SHP77 (cell line): ENCODE measurements at regions not wholly inside any gene's neighbourhood (a gene's known extent, or its start where the extent isn't known, plus 50 kb on each side); places are given as distances from the start of the nearest gene placed in this dataset.
"Not testable (repeated sequence)": the region's sequence is repeated elsewhere in the genome, so short reads cannot be mapped to it uniquely, and the experiment has no call there.

Experiments used
- DNase-seq, 2 experiments: peaks; one replicate each; lab custom pipeline; 2025; lab: John Stamatoyannopoulos, UW

GRCh38 chr4:33785843-33786242 is 2458.5 kb downstream of the ARAP2 start:
- no peak for DNase-seq

DNA sequence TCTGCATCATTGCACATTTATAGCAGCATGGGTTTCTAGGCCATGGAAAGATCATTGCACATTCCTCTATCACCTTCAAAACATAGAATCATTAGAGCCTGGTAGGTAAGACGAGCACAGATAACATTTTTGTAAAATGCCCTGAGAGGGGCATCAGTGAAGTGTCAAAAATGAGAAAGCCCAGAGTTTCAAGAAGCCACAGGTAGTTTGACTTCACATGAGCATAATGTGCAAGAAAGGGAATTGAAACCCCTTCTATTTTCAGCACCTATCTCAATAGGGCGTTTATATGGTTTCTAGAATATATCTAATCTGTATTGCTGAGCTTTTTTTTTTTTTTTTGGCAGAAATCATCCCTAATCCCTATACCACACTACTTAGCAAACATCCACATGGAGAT is 2441.7 kb downstream of the ARAP2 start:
- no peak for DNase-seq

- no peak for DNase-seq
Observed at GRCh38 chr4:33825685-33826084, 2418.6 kb downstream of the ARAP2 start.

DNA sequence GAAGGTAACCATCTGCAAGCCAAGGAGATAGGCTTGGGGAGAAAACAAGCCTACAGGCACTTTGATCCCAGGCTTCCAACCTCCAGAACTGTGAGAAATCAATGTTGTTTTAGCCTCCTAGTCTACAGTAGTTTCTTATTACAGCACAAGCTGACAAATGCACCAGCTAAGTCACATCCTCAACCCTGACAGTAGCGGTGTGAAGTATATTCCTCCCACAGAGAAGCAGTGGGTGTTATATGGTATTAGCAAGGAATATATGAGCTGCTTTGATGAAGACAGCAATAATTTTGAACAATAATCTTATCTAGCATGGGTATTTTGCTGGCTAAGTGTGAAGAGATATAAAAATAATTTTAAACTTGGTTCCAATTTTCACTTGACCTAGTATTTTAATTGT is 2415.0 kb downstream of the ARAP2 start:
- not testable (repeated sequence) for DNase-seq

DNA sequence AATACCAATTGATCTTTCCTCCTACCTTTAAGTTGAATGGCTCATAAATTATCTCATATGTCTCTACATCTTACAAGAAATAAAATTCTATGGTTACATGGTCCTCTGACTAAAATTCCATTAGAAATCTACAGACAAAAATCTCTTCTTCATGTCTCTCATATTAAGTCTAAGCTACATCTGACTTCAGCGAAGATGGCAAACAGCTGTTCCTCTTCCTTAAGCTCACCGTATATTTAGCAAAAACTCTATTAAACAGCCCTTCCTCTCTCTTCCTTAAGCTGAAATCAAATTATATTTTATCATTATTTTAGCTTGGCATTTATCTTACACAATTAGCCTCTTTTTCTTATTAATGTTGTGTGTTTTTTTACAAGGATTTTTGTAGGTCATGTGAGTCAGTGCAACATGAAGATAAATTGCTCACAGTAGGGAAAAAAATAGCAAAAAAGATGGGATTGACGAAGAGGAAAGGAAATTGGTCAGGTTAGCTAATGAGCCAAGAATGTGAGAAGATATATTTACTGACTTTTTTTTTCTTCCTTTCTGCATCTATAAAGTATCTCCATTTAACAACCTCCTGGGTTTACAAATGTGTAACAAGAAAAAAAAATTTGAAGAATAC is 2412.8 kb downstream of the ARAP2 start:
- no peak for DNase-seq

DNA sequence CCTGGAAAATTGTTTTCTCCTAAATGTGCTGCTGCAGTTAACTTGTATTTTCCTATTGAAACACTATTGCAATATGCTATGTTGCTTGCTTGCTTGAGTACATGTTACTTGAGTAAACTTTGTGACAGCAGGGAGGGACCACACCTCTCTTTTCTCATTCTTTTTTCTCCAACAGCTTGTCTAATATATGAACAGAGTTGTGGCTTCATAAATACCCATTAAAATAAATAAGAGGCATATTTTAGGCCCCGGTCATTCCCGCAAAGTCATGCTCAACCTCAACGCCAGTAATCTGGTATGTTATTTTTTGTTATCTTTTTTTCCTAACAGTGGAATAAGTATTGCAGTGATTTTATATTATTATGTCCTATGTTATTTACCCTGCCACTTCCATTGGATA is 2408.6 kb downstream of the ARAP2 start:
- not testable (repeated sequence) for DNase-seq

- DNase-seq, result no peak
Observed at GRCh38 chr4:33837043-33837838, 2407.1 kb downstream of the ARAP2 start.

GRCh38 chr4:33841120-33841519 is 2403.2 kb downstream of the ARAP2 start:
- no peak for DNase-seq

- DNase-seq, result no peak
Observed at GRCh38 chr4:33850371-33850902, 2393.9 kb downstream of the ARAP2 start.

DNA sequence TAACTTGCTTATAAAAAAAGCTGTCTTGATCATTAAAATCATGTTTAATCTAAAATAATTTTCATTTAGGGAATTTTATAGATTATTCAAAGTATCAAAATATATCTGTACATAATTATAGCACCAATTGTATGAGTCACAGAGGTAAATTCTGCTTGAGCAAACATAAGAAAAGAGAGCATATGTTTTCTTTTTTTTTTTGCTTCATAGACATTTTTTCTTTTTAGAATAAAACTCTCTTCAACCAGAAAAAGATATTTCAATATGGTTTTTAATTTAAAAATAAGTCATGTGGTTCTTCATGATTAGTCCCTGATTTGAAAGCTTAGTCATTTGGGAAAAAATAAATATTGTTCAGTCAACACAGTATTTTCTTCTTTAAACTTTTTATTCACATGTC is 2390.6 kb downstream of the ARAP2 start:
- DNase-seq, result not testable (repeated sequence)

DNA sequence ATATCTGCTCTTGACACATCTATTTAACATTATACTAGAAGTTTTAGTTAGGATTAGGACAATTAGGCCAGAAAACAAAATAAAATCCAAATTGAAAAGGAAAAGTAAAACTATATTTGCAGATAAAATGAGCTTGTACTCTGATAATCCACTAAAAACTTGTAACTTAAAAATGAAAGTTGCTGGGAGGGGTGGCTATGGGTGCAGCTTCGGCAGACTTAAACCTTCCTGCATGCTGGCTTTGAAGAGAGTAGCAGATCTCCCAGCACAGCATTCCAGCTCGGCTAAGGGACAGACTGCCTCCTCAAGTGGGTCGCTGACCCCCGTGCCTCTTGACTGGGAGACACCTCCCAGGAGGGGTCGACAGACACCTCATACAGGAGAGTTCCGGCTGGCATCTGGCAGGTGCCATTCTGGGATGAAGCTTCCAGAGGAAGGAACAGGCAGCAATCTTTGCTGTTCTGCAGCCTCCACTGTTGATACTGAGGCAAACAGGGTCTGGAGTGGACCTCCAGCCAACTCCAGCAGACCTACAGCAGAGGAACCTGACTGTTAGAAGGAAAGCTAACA is 2379.9 kb downstream of the ARAP2 start:
- DNase-seq, result no peak

DNA sequence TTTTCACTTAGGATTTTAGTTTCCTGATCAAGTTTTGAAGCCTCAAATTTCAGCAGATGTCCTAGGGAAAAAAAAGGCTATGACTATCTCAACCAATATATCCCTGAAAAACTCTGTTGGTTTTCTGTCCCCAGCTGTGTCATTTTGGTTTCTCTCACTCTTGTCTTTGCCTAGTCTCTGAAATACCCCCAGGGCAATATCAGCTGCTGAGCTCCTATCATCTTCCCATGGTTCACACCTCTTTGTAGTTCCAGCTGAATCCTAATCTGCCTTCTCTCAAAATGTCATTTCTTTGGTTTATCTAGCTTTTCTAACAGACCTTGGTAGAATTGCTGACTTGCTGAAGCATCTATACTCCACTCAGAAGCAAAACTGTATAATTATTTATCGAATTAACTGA is 2370.5 kb downstream of the ARAP2 start:
- no peak for DNase-seq

DNA sequence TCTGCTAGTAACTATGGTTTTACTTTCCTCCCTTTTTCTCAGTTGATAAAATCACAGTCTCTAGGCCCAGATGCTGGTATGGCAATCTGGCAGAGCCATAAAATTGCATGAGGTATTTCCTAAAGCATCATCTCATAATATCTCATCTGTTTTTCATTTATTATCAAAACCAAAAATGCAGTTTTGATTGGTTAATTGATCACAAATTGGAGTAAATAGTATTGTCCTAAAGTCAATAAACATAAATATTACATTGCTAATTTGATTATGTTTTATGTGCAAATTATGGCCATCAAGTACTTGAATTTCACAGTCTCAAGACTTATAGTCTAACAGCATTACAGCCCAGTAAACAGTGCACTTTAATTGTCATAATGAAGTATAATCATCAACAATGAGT is 2365.6 kb downstream of the ARAP2 start:
- no peak for DNase-seq

DNA sequence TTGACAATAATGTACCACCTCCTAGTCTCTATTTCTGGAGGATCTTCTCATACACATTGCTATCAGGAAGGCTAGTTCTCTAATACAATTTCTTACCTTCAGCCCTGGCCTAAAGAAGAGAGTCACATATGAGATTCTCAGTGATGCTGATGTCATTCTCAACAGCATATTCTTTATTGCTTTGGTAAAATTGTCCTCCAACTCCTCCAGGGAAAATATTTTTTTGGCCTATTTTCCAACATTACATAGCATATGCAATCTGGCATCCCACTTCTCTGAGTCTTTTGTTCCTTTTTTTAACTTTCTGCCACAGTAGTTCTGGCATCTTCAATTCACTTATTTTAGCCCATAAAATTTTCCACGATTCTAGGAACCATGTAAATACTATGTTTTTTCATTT is 2363.1 kb downstream of the ARAP2 start:
- no peak for DNase-seq

DNA sequence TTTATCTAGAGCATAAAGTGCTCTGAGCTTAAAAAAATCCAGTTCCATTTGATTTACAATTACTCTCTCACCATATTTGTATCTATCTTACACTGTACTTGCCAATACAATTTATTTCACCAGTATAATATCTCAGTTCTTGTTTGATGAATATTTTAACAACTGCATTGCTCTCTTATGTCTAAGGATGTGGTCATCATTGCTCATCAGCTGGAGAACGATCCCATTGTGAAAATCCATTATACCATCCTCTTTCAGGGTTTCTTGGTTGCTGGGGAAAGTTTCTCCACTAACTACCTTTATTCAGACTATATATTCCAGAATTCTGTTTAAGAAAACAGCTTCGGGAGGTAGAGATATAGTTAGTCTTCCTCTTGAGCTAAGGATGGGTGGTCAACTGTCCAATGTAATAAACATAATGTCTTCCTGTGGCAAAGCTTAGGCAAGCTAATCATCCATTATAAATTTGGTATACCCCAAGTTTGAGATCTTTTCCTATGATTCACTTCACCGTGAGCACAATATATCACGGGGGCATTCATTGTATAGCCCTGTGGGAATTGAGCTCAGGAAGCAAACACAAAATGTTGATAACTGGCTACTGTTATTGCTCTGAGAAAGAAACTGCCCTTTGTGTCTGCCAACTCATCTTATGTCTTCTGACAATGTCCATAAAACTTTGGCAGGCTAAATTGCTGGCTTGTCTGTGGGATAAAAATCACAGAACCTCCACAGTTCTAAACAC is 2361.9 kb downstream of the ARAP2 start:
- no peak for DNase-seq

DNA sequence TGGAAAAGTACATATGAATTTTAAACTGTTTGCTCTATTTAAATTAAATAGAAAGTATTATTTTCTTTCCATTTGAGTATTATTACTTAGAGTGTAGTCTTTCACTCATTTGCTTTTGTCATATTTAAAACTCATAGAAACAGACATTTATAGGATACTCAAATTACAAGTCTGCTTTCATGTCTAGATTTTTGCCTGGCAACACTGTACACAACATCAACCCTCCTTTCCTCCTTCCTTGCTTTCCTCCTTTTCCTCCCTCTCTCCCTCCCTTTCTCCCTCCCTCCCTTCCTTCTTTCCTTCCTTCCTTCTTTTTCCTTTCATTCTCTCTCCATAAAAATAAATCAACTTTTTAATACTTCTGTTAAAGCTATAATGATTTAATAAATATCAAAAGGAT is 2361.2 kb downstream of the ARAP2 start:
- no peak for DNase-seq

GRCh38 chr4:33886356-33886755 is 2358.0 kb downstream of the ARAP2 start:
- no peak for DNase-seq

- DNase-seq, result no peak
Observed at GRCh38 chr4:33890841-33891240, 2353.5 kb downstream of the ARAP2 start.

GRCh38 chr4:33911959-33912358 is 2332.4 kb downstream of the ARAP2 start:
- no peak for DNase-seq

- no peak for DNase-seq
Observed at GRCh38 chr4:33914386-33914785, 2329.9 kb downstream of the ARAP2 start.

GRCh38 chr4:33923469-33923868 is 2320.8 kb downstream of the ARAP2 start:
- DNase-seq, result no peak

GRCh38 chr4:33924239-33924638 is 2320.1 kb downstream of the ARAP2 start:
- DNase-seq, result no peak
